ENCODE measurements at regions not wholly inside any gene's neighbourhood (a gene's known extent, or its start where the extent isn't known, plus 50 kb on each side); places are given as distances from the start of the nearest gene placed in this dataset.
"Not testable (repeated sequence)": the region's sequence is repeated elsewhere in the genome, so short reads cannot be mapped to it uniquely, and the experiment has no call there.

- 79 to 86% methylated on average over 4 of the region's 4 CpGs for WGBS, 2 donors
- TF ChIP-seq, protein P1, sequence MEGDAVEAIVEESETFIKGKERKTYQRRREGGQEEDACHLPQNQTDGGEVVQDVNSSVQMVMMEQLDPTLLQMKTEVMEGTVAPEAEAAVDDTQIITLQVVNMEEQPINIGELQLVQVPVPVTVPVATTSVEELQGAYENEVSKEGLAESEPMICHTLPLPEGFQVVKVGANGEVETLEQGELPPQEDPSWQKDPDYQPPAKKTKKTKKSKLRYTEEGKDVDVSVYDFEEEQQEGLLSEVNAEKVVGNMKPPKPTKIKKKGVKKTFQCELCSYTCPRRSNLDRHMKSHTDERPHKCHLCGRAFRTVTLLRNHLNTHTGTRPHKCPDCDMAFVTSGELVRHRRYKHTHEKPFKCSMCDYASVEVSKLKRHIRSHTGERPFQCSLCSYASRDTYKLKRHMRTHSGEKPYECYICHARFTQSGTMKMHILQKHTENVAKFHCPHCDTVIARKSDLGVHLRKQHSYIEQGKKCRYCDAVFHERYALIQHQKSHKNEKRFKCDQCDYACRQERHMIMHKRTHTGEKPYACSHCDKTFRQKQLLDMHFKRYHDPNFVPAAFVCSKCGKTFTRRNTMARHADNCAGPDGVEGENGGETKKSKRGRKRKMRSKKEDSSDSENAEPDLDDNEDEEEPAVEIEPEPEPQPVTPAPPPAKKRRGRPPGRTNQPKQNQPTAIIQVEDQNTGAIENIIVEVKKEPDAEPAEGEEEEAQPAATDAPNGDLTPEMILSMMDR (IDR thresholded peaks at IDR 0.05), result no peak
- no peak for TF ChIP-seq POLR2A (IDR thresholded peaks at IDR 0.05)
- no peaks in the 10 kb centered on the region for H3K27me3 ChIP-seq
- H3K4me3 ChIP-seq (replicated peaks in 1 of 3), result no peak overlapping the region
- intact Hi-C loops (cut with DNase I), result no loop called here
- DNase-seq, result no peak
- H3K4me1 ChIP-seq, result no peaks in the 10 kb centered on the region
- H3K9me3 ChIP-seq, result no peaks in the 10 kb centered on the region
- no peak overlapping the region for H3K27ac ChIP-seq
- H3K36me3 ChIP-seq, result no peaks in the 10 kb centered on the region
Measured at GRCh38 chr14:88962356-88962755, 137.9 kb downstream of the TTC8 start.

DNA sequence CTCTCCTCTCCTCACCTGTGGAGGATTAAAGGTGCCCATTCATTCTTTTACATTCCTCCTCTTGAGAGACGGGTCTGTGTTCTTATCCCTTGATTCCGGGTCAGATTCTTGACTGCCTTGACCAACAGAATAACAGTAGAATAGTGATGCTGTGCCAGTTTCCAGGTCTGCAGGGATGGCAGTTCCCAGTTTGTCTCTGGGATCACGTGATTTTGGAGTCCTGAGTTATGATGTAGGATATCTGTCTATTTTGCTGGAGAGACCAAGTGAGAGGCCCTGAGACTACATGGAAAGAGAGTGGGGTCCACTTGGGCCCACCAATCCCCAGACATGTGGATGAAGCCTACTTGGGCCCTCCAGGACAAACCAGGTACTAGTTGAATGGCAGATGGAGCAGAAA is 142.8 kb downstream of the TTC8 start:
- TF ChIP-seq POLR2A (IDR thresholded peaks at IDR 0.05), result no peak
- TF ChIP-seq, protein P1 (IDR thresholded peaks at IDR 0.05), result no peak
- H3K4me3 ChIP-seq (replicated peaks in 1 of 3), result no peak overlapping the region
- intact Hi-C loops (cut with DNase I), result no loop called here
- no peak for DNase-seq
- H3K36me3 ChIP-seq, result no peaks in the 10 kb centered on the region
- no peaks in the 10 kb centered on the region for H3K27me3 ChIP-seq
- WGBS, 2 donors, result 70 to 85% methylated on average over 3 of the region's 3 CpGs
- H3K27ac ChIP-seq, result no peak overlapping the region
- no peaks in the 10 kb centered on the region for H3K9me3 ChIP-seq
- no peaks in the 10 kb centered on the region for H3K4me1 ChIP-seq

- Histone ChIP-seq H3K27ac (no peak overlapping the region), H3K27me3 (no peaks in the 10 kb centered on the region), H3K9me3 (no peaks in the 10 kb centered on the region), H3K4me3 (replicated peaks in 1 of 3) (no peak overlapping the region), H3K4me1 (no peaks in the 10 kb centered on the region), H3K36me3 (no peaks in the 10 kb centered on the region)
- TF ChIP-seq POLR2A (IDR thresholded peaks at IDR 0.05), result no peak
- TF ChIP-seq, protein P1 (IDR thresholded peaks at IDR 0.05), result no peak
- DNase-seq, result no peak
- intact Hi-C loops (cut with DNase I), result no loop called here
- WGBS, 2 donors, result 52 to 55% methylated on average over 3 of the region's 3 CpGs
Measured at GRCh38 chr14:88975043-88975830, 150.8 kb downstream of the TTC8 start.

DNA sequence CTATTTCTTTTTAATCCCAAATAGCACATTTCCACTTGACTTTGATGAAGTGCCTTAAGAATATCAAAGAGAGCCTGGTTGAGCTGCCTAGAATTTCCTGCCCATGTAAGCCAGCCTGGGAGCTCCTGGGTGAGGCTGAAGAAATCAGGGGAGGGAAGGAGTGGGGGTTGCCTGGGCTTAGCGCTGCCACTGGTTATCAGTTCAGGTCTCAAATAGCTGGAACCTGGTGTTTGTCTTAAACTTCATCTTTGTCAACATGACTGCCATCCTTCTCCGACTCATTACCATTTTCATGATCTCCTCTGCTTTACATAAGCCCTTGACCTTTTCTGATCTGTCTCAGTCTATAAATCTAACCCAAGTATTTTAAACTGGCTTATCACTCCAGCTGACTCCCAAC is 151.5 kb downstream of the TTC8 start:
- Histone ChIP-seq H3K27ac (no peak overlapping the region), H3K4me1 (no peaks in the 10 kb centered on the region), H3K9me3 (no peaks in the 10 kb centered on the region), H3K27me3 (no peaks in the 10 kb centered on the region), H3K4me3 (replicated peaks in 1 of 3) (no peak overlapping the region), H3K36me3 (no peaks in the 10 kb centered on the region)
- 45 to 59% methylated on average over 2 of the region's 2 CpGs for WGBS, 2 donors
- intact Hi-C loops (cut with DNase I), result no loop called here
- no peak for DNase-seq
- TF ChIP-seq, protein P1 (IDR thresholded peaks at IDR 0.05), result no peak
- TF ChIP-seq POLR2A (IDR thresholded peaks at IDR 0.05), result no peak

GRCh38 chr14:88980907-88981306 is 156.5 kb downstream of the TTC8 start:
- intact Hi-C loops (cut with DNase I); DNase-seq; H3K36me3 ChIP-seq; H3K27me3 ChIP-seq; H3K4me1 ChIP-seq; H3K4me3 ChIP-seq (replicated peaks in 1 of 3); H3K27ac ChIP-seq; H3K9me3 ChIP-seq: not testable (repeated sequence)
- WGBS, 2 donors, result 52 to 84% methylated on average over 4 of the region's 4 CpGs
